ENCODE measurements at regions not wholly inside any gene's neighbourhood (a gene's known extent, or its start where the extent isn't known, plus 50 kb on each side); places are given as distances from the start of the nearest gene placed in this dataset.

DNA sequence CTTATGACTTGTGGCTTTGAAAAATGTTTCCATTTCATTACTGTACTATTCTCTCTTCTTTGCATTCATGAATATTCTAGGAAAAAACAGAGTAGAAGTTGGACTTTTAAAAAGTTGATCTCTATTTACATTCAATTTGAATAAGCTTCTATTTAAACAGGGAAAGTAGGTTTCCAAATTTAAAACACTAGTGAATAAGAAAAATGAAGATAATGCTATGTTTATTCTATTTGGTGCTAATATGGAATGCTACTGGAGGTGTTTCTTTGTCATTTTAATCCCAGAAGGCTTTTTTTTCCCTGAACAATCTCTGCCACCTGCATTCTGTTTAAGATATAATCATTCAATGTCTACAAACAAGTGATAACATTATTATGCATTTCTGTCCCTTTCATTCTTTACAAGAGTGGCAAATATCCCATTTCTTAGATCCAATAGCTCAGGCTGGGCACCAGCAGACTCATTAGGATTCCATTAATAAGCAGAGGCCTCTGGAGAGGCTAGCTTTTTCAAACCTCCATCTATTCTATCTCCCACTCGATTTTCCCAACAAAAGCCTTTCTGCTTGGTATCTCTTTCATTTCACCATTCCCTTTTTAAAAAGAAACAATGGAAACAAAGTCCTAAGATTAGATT is 1001.6 kb upstream of the CDH8 start:
- DNase-seq: no peak

DNA sequence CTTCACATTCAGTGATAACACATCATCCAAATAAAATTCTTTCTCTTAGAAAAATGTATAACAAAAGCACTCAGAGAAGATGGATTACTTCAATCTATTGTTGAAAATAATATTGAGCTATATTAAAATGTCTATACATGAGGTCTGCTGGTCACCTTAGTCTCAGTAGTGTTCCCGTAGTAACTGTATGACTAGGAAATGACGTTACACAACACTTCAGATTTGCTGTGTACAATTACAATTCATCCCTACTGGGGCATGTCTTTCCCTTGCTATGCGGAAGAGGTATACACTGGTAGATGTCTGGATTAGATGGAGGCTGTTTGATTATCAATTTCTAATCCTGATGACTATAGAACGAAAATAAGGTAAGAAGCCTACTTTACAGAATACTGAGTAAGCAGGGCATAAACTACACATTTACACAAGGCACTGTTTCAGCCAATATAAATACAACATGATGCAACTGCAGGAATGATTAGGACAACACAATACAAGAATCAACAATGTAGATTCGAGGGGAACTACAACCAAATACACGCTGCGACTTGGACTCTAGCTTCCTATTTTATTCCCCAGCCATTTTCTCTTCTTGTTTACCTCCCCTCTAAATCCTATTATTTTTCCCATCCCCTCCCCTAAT is 982.5 kb upstream of the CDH8 start:
- no peak for DNase-seq

GRCh38 chr16:63008688-63009087 is 972.5 kb upstream of the CDH8 start:
- no peak for DNase-seq

- no peak for DNase-seq
Measured at GRCh38 chr16:63005356-63005755, 969.1 kb upstream of the CDH8 start.

GRCh38 chr16:62989480-62989879 is 953.2 kb upstream of the CDH8 start:
- no peak for DNase-seq

GRCh38 chr16:62985722-62986121 is 949.5 kb upstream of the CDH8 start:
- no peak for DNase-seq

GRCh38 chr16:62978451-62978850 is 942.2 kb upstream of the CDH8 start:
- DNase-seq: no peak

- no peak for DNase-seq
Measured at GRCh38 chr16:62977876-62978275, 941.6 kb upstream of the CDH8 start.

GRCh38 chr16:62974424-62974823 is 938.2 kb upstream of the CDH8 start:
- no peak for DNase-seq

GRCh38 chr16:62970851-62971250 is 934.6 kb upstream of the CDH8 start:
- DNase-seq: no peak

DNA sequence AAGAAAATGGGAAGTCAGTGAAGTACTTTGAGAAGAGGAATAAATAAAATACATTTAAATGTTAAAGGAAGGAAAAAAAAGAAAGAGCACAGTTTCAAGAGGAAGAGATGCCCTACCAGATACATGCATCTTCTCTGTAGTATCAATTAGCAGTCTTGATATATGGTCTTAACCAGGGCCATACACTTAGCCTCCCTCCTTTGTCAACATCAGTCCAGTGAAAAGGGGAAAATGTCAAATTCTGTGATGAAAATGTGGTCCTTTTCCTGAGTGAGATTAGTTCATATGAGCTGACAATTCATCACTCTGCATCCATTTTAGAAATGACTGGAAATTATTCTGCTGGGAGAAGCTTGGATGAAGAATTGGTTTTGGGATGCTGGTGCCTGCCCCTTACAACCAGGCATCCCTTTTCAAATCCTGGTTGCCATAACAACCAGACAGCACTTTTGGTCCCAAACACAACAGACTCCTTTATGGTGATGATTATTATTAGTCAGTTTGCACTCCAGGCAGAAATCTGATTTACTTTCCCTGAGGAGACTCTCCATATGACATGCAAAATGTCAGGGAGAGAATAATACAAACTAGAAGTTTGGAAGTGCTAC is 933.6 kb upstream of the CDH8 start:
- DNase-seq: no peak

DNA sequence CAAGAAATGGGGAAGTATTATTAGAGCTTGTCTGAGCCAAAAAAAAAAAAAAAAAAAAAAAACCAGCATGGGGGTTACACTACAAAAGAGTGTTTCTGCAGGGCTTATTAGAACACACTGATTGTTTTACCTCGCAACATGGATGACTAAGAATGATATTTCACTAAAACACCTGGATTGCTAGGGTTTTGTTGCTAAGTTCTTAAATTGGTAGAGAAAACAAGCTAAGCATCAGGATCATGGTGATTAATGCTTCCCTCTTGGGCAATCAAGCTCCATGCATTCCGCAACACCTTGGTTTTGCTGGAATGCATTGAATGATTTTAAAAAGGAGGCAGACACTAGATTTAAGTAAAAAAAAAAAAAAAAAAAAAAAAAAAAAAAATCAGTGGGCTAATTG is 931.4 kb upstream of the CDH8 start:
- DNase-seq: no peak

- DNase-seq: no peak
Measured at GRCh38 chr16:62967163-62967562, 930.9 kb upstream of the CDH8 start.

DNA sequence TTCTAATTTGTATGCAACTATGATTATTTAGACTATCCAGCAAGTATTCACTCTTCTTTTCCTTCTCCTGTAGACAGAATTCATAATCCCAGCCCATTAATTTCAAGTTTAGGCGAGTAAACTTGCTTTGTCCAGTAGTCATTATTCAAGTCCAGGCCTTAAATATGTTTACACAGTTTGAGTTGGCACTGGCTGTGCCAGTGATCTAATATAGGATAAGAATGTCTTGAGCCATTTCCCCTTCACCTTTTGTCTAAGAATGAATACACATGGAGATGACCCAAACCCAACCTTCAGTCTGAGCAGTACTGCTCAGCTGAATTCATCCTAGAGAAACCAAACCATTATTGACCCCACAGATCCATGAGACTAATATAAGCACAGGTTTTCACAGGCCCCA is 930.4 kb upstream of the CDH8 start:
- no peak for DNase-seq

- no peak for DNase-seq
Measured at GRCh38 chr16:62965831-62966230, 929.6 kb upstream of the CDH8 start.

GRCh38 chr16:62963846-62964245 is 927.6 kb upstream of the CDH8 start:
- DNase-seq: no peak

DNA sequence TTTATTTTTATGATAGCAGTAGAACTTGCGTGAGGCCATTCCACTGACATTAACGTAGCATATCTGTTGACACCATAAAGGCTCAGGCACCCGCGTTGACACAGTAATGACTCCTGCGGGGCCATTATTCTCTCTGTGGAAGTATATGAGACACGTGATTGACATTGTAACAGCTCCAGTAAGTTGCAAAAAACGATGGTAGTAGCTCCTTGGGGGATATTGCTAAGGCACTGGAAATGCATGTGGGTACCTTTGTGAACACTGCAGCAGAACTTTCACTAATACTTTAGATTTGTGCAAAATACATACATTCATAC is 918.8 kb upstream of the CDH8 start:
- DNase-seq: no peak

DNA sequence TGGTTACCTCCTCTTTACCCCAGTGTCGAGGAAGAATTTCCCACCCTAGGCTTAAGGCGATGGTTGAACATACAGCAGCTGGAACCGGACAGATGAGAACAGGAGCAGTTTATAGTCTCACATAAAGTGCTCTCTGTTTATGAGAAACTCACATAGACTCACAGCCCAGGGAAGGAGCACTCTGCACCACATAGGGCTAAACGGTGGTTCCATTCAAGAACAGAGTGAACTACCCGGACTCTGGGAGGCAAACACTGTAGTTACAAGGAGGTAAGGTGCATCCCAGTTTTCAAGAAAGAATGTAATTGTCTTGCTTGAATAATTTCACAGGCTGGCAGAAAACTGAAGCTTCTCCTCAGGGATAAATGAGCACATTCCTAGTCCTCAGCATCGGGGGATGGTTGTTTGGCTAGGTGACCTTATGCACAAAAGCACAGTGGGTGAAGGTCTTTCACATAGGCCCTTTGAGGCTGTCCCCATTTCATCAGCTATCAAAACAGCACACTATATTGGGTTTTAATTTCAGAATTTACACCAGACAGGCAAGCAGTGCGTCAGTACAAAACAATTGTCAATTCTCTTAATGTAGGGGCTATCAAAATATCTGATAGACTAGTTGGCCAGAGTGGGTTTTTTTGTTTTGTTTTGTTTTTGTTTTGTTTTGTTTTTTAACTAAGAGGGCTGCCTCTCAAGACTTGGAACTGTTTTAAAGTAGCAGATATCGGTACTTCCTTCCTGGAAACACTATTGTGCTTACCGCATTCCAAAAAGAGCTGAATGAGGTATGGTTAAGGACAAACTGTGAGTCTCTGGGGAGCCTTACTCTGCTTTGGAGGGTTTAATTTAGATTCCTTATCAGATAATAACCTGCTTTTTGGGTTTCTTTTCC is 918.1 kb upstream of the CDH8 start:
- DNase-seq: no peak

- DNase-seq: no peak
Measured at GRCh38 chr16:62950351-62950750, 914.1 kb upstream of the CDH8 start.

DNA sequence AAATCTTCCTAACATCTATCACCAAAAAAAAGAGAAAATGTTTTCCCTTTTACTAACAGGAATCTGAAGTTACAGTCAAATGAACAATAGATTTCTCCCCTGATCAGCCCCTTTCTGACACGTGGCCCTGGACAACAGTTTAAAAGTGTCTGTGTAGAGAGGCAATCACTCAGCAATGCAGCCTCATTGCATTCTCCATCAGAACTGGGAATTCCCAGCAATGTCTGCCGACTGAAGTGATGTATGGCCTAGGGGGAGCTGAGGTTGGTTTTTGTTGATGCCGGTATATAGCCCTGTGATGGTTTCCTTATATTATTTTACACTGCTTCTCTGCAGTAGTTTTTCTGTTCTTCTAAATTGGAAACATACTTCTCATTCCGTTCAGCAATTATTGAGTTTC is 904.3 kb upstream of the CDH8 start:
- no peak for DNase-seq

GRCh38 chr16:62939687-62940086 is 903.4 kb upstream of the CDH8 start:
- DNase-seq: no peak

- no peak for DNase-seq
Measured at GRCh38 chr16:62933929-62934328, 897.7 kb upstream of the CDH8 start.

DNA sequence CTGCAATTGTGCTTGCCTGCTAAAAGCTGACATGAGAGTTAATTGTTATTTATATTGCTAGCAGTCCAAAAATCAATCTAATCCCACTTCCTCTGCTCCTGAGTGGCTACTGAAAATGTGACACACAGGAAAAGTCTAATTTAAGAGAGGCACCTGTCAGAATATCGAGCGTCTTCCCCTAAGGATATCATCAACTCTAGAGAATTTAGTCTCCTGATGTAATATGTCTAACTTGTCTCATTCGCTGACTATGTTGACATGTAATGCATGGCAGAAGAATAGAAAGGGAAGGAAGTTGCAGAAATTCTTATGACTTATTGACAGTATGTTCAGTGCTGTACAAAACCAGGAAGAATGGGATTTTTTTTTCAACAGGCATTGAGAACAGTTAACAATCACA is 893.4 kb upstream of the CDH8 start:
- DNase-seq: no peak

DNA sequence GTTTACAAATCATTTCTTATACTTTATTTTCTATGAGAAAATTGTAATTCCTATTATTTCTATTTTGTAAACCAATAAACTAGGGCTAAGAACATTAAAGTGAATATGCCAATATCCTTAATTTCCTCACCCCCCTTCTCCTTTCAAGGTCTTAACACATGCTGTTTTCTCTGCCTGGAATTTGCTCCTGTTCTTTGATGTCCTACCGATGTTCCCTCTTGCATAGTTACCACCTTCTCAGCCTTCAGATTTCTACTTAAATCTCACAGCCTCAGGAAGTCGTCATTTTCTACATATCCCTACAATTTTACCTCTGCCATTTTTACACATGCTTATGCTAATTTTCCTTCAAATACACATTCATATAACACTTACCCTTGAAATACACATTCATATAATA is 890.9 kb upstream of the CDH8 start:
- no peak for DNase-seq

Measured in activated CD4-positive, alpha-beta T cell treated with anti-CD3 and anti-CD28 coated beads, Interleukin-2, amount 50 U/mL, for 16 hours (primary cell).